Neural progenitor cell (in vitro differentiated cells): ENCODE measurements at regions not wholly inside any gene's neighbourhood (a gene's known extent, or its start where the extent isn't known, plus 50 kb on each side); places are given as distances from the start of the nearest gene placed in this dataset.
A peak's percentile ranks its signal among the peaks of the same experiment; 100 is the strongest.

Experiments used
- DNase-seq: peaks from one replicate; pipeline ENCODE4 v3.0.0-alpha.2; 2016; ENCODE audit warnings: low spot score
- H2AFZ ChIP-seq: fragments of 200-600 bp; sonication (generic); replicated peaks from 2 replicates; pipeline ENCODE4 v1.6.1; 2016; ENCODE audit warnings: antibody characterized with exemption
- H3F3A ChIP-seq: fragments of 200-600 bp; sonication (generic); 2 replicates; pipeline ENCODE4 v1.6.1; 2016; ENCODE audit warnings: antibody characterized with exemption, low read depth
- H3K27ac ChIP-seq: fragments of 200-600 bp; sonication (generic); 2 replicates; pipeline ENCODE4 v1.5.1; 2016; ENCODE audit warnings: mild to moderate bottlenecking
- H3K27me3 ChIP-seq: fragments of 200-600 bp; sonication (generic); 2 replicates; pipeline ENCODE4 v1.6.1; 2016; ENCODE audit warnings: mild to moderate bottlenecking, moderate library complexity
- H3K36me3 ChIP-seq: fragments of 200-600 bp; sonication (generic); 2 replicates; pipeline ENCODE4 v1.5.1; 2016
- H3K4me1 ChIP-seq: fragments of 200-600 bp; sonication (generic); 2 replicates; pipeline ENCODE4 v1.6.1; 2016; ENCODE audit warnings: mixed run types
- H3K4me2 ChIP-seq: fragments of 200-600 bp; sonication (generic); 2 replicates; pipeline ENCODE4 v1.6.1; 2016
- H3K4me3 ChIP-seq: fragments of 200-600 bp; sonication (generic); 2 replicates; pipeline ENCODE4 v1.5.1; 2016
- H3K79me2 ChIP-seq: fragments of 200-600 bp; sonication (generic); 2 replicates; pipeline ENCODE4 v1.6.1; 2016; ENCODE audit warnings: low read depth
- H3K9ac ChIP-seq: fragments of 200-600 bp; sonication (generic); 2 replicates; pipeline ENCODE4 v1.6.1; 2016
- H3K9me3 ChIP-seq: fragments of 200-600 bp; sonication (generic); 2 replicates; pipeline ENCODE4 v1.5.1; 2016; ENCODE audit warnings: low read depth
- H4K20me1 ChIP-seq: fragments of 200-600 bp; sonication (generic); 2 replicates; pipeline ENCODE4 v1.6.1; 2016; ENCODE audit warnings: low read depth
- H3K27ac Mint-ChIP-seq: 3 replicates; pipeline ENCODE4 v1.8.0; 2021; ENCODE audit warnings: mixed read lengths
- H3K27me3 Mint-ChIP-seq: 2 replicates; pipeline ENCODE4 v1.8.0; 2022; ENCODE audit warnings: low read depth, mild to moderate bottlenecking, inconsistent platforms, moderate library complexity, mixed read lengths; ENCODE audit not compliant: insufficient read depth
- H3K36me3 Mint-ChIP-seq: 3 replicates; pipeline ENCODE4 v1.8.0; 2021; ENCODE audit warnings: mixed read lengths
- H3K4me1 Mint-ChIP-seq: 3 replicates; pipeline ENCODE4 v1.8.0; 2021; ENCODE audit warnings: mixed read lengths
- H3K4me3 Mint-ChIP-seq: 3 replicates; pipeline ENCODE4 v1.8.0; 2021; ENCODE audit warnings: mild to moderate bottlenecking, moderate library complexity, mixed read lengths
- H3K9me3 Mint-ChIP-seq: 3 replicates; pipeline ENCODE4 v1.8.0; 2020; ENCODE audit warnings: mixed read lengths
- CTCF ChIP-seq: fragments of 200-600 bp; sonication (generic); IDR thresholded peaks from 2 replicates; pipeline ENCODE4 v1.5.1; 2017; ENCODE audit warnings: antibody characterized with exemption, mild to moderate bottlenecking
- EZH2 ChIP-seq: fragments of 200-600 bp; sonication (generic); IDR thresholded peaks from 2 replicates; pipeline ENCODE4 v1.6.1; 2017; ENCODE audit warnings: antibody characterized with exemption, mild to moderate bottlenecking, moderate library complexity
- EZH2phosphoT487 ChIP-seq: fragments of 200-600 bp; sonication (generic); IDR thresholded peaks from 2 replicates; pipeline ENCODE4 v1.6.1; 2017; ENCODE audit warnings: antibody characterized with exemption

- Histone ChIP-seq H3K9me3 (no peaks in the 10 kb centered on the region), H4K20me1 (no peaks in the 10 kb centered on the region), H3F3A (peaks cover 12% of the 10 kb centered on the region), H3K9ac (no peak overlapping the region), H3K4me2 (no peak overlapping the region), H3K79me2 (no peaks in the 10 kb centered on the region), H3K36me3 (no peaks in the 10 kb centered on the region), H3K27ac (no peak overlapping the region), H2AFZ (peak overlapping the region; percentile 53), H3K27me3 (no peaks in the 10 kb centered on the region), H3K4me1 (peaks cover 6% of the 10 kb centered on the region), H3K4me3 (no peak overlapping the region)
- no peak for DNase-seq
- Mint-ChIP-seq H3K9me3 (peaks cover 5% of the 10 kb centered on the region), H3K27ac (peak overlapping the region; percentile 77), H3K36me3 (no peaks in the 10 kb centered on the region), H3K27me3 (peaks cover 19% of the 10 kb centered on the region), H3K4me3 (no peak overlapping the region), H3K4me1 (peaks cover 19% of the 10 kb centered on the region)
- no peak for TF ChIP-seq CTCF
- no peak for TF ChIP-seq EZH2phosphoT487
- no peak for TF ChIP-seq EZH2
These were observed 74.6 kb upstream of the CREB3L1 start for GRCh38 chr11:46202696-46203391.

DNA sequence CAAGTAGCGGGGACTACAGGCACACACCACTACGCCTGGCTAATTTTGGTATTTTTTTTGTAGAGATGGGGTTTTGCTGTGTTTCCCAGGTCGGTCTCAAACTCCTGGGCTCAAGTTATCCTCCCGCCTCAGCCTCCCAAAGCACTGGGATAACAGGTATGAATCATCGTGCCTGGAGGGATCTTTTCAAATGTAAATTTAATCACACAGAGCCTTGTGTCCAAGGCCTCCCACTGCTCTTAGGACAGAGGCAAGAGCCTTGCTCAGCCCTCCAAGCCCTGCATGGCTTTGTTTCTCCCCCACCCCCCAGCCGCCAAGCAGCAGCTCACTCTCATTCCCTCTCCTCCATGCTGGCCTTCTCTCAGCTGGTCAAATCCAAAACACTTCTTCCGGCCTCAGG is 75.3 kb upstream of the CREB3L1 start:
- H3K9me3 Mint-ChIP-seq, result peaks cover 5% of the 10 kb centered on the region
- Histone ChIP-seq H2AFZ (peak overlapping the region; percentile 53), H3K4me3 (no peak overlapping the region), H3K27me3 (no peaks in the 10 kb centered on the region), H4K20me1 (no peaks in the 10 kb centered on the region), H3K9ac (no peak overlapping the region), H3K79me2 (no peaks in the 10 kb centered on the region), H3K4me1 (peaks cover 6% of the 10 kb centered on the region), H3K36me3 (no peaks in the 10 kb centered on the region), H3K9me3 (no peaks in the 10 kb centered on the region), H3F3A (peaks cover 12% of the 10 kb centered on the region), H3K4me2 (no peak overlapping the region), H3K27ac (no peak overlapping the region)
- no peak for TF ChIP-seq CTCF
- TF ChIP-seq EZH2phosphoT487, result no peak
- no peak for TF ChIP-seq EZH2
- peaks cover 19% of the 10 kb centered on the region for H3K4me1 Mint-ChIP-seq
- peak; percentile 58 for DNase-seq
- H3K36me3 Mint-ChIP-seq, result no peaks in the 10 kb centered on the region
- peaks cover 17% of the 10 kb centered on the region for H3K27me3 Mint-ChIP-seq
- H3K27ac Mint-ChIP-seq, result peak overlapping the region; percentile 77
- H3K4me3 Mint-ChIP-seq, result no peak overlapping the region

DNA sequence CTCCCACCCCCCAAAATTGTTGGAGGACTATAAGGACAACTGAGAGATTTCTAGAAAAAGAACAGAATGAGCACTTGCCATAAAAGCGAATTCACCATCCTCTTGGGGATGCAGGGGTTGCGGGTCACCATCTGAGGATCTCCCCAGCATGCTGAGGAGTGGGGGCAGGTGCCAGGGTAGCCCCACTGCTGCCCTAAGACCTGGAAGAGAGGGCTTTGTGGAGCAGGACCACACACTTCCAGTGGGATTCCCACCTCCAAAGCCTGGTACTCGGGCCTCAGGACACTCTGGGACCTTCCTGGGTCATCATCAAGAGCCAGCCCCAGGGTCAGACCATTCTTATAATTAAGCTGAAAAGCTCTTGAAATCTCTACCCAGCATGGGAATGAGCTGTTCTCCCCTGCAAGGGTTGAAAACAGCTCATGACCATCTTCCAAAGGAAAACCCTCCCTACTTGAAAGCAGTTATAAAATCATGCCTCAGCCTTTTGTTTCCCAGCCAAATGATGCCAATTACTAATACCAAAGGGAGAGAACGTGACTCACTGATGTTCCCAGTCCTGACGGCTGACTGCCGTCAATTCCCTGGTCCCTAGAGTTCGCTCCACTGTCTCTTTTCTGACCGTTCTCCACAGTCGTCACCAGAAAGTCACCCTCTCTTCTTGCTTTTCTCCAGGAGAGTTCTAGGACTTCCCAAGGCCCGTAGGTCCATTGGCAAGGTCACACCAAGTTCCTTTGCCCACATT is 76.8 kb upstream of the CREB3L1 start:
- no peak overlapping the region for H3K4me2 ChIP-seq
- no peaks in the 10 kb centered on the region for H3K27me3 ChIP-seq
- Mint-ChIP-seq H3K27me3 (peaks cover 15% of the 10 kb centered on the region), H3K9me3 (peaks cover 5% of the 10 kb centered on the region), H3K36me3 (no peaks in the 10 kb centered on the region), H3K27ac (no peak overlapping the region), H3K4me1 (peaks cover 19% of the 10 kb centered on the region), H3K4me3 (no peak overlapping the region)
- H4K20me1 ChIP-seq, result no peaks in the 10 kb centered on the region
- peaks cover 12% of the 10 kb centered on the region for H3F3A ChIP-seq
- peaks cover 6% of the 10 kb centered on the region for H3K4me1 ChIP-seq
- H3K27ac ChIP-seq, result no peak overlapping the region
- H2AFZ ChIP-seq, result no peak overlapping the region
- DNase-seq, result no peak
- H3K36me3 ChIP-seq, result no peaks in the 10 kb centered on the region
- no peaks in the 10 kb centered on the region for H3K79me2 ChIP-seq
- no peak for TF ChIP-seq CTCF
- no peak for TF ChIP-seq EZH2
- TF ChIP-seq EZH2phosphoT487, result no peak
- no peaks in the 10 kb centered on the region for H3K9me3 ChIP-seq
- no peak overlapping the region for H3K4me3 ChIP-seq
- H3K9ac ChIP-seq, result no peak overlapping the region
